ENCODE measurements at regions not wholly inside any gene's neighbourhood (a gene's known extent, or its start where the extent isn't known, plus 50 kb on each side); places are given as distances from the start of the nearest gene placed in this dataset.

DNA sequence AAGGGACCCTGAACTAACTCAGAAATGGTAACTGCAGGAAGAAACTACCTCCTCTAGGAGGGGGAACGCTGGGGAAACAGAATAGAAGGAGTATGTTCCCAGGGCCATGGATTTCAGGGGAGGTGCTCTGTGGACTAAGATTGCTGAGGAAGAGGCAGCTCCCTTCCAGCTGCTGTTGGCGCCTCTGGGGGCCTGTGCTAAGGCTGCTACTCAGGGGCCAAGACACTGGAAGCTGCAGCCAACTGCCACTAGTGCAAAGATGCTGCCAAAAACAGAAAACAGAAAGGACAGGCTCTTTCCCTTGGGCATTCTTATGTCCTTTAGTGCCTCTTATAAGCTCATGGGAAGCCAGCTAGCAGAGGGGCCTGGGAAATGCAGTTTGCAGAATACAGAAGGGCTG, 58.0 kb upstream of the SGIP1 start:
- H2BK12ac ChIP-seq (ENCODE audit: insufficient read length, low read depth, low read length), result no peak overlapping the region
- no peak overlapping the region for H3K4ac ChIP-seq (ENCODE audit: low read depth, low read length)
- Mint-ChIP-seq H3K27ac (no peak overlapping the region), H3K4me3 (no peak overlapping the region), H3K4me1 (peaks cover 3 to 4% of the 10 kb centered on the region in 2 experiments; a peak in 1 of 4 replicates), H3K36me3 (ENCODE audit: insufficient read depth in 1 of 3, low read depth in 3 of 3) (no peaks in the 10 kb centered on the region), H3K27me3 (ENCODE audit: low read depth) (no peaks in the 10 kb centered on the region), H3K9me3 (peaks cover 0 to 7% of the 10 kb centered on the region in 2 experiments; a peak in 2 of 5 replicates)
- H3K56ac ChIP-seq (ENCODE audit: insufficient read length, low read depth, low read length), result no peak overlapping the region
- no peaks in the 10 kb centered on the region for H3K27me3 ChIP-seq (ENCODE audit: insufficient read depth, low read length)
- no peaks in the 10 kb centered on the region for H3K79me1 ChIP-seq (ENCODE audit: insufficient read depth, low read depth, low read length, poor library complexity, severe bottlenecking)
- no peak overlapping the region for H3K4me2 ChIP-seq (ENCODE audit: insufficient read depth, insufficient read length, low read length)
- H2BK5ac ChIP-seq (ENCODE audit: insufficient read length, low read length), result no peak overlapping the region
- H3T11ph ChIP-seq (ENCODE audit: low read length), result no peak overlapping the region
- H3K23me2 ChIP-seq (ENCODE audit: insufficient read length, low read depth, low read length, poor library complexity, severe bottlenecking), result no peaks in the 10 kb centered on the region
- H3K4me1 ChIP-seq (ENCODE audit: insufficient read depth, low read length), result no peaks in the 10 kb centered on the region
- WGBS (ENCODE audit: extremely low coverage, insufficient read length, low lambda C conversion rate), result no CpG with 5 or more reads among the region's 2 CpGs
- no peak overlapping the region for H2AK5ac ChIP-seq (ENCODE audit: insufficient read length, low read length)
- TF ChIP-seq, protein P1, sequence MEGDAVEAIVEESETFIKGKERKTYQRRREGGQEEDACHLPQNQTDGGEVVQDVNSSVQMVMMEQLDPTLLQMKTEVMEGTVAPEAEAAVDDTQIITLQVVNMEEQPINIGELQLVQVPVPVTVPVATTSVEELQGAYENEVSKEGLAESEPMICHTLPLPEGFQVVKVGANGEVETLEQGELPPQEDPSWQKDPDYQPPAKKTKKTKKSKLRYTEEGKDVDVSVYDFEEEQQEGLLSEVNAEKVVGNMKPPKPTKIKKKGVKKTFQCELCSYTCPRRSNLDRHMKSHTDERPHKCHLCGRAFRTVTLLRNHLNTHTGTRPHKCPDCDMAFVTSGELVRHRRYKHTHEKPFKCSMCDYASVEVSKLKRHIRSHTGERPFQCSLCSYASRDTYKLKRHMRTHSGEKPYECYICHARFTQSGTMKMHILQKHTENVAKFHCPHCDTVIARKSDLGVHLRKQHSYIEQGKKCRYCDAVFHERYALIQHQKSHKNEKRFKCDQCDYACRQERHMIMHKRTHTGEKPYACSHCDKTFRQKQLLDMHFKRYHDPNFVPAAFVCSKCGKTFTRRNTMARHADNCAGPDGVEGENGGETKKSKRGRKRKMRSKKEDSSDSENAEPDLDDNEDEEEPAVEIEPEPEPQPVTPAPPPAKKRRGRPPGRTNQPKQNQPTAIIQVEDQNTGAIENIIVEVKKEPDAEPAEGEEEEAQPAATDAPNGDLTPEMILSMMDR (conservative IDR thresholded peaks at IDR 0.05), result no peak
- H4K20me1 ChIP-seq (ENCODE audit: control insufficient read depth, insufficient read depth, insufficient read length), result no peaks in the 10 kb centered on the region
- no peak overlapping the region for H2BK120ac ChIP-seq (ENCODE audit: low read depth, low read length, poor library complexity, severe bottlenecking)
- H3K27ac ChIP-seq (ENCODE audit: insufficient read length, low read depth, low read length), result no peak overlapping the region
- H2AFZ ChIP-seq (ENCODE audit: low read length), result no peak overlapping the region
- H3K79me2 ChIP-seq (ENCODE audit: insufficient read depth, low read length), result no peaks in the 10 kb centered on the region
- no peak overlapping the region for H4K8ac ChIP-seq (replicated peaks; ENCODE audit: insufficient read length, low read depth, low read length)
- H4K91ac ChIP-seq (ENCODE audit: insufficient read length, low read depth, low read length), result no peak overlapping the region
- H3K9me3 ChIP-seq (ENCODE audit: control insufficient read depth, low read depth, low read length), result no peaks in the 10 kb centered on the region
- H2BK15ac ChIP-seq (ENCODE audit: low read depth, low read length), result no peak overlapping the region
- no peak overlapping the region for H2BK20ac ChIP-seq (ENCODE audit: low read depth, low read length, poor library complexity, severe bottlenecking)
- no peak overlapping the region for H3K9ac ChIP-seq (ENCODE audit: extremely low read depth, insufficient read length, low read length)
- DNase-seq, result peak; percentile 38
- no peak overlapping the region for H3K18ac ChIP-seq (ENCODE audit: insufficient read length, low read depth, low read length)
- no peak overlapping the region for H4K5ac ChIP-seq (ENCODE audit: insufficient read length, low read depth, low read length)
- H3K23ac ChIP-seq (ENCODE audit: insufficient read length, low read depth, low read length), result no peak overlapping the region
- H3K14ac ChIP-seq (ENCODE audit: insufficient read depth, low read length), result no peak overlapping the region

Measured in H9 (cell line).